ENCODE measurements at regions not wholly inside any gene's neighbourhood (a gene's known extent, or its start where the extent isn't known, plus 50 kb on each side); places are given as distances from the start of the nearest gene placed in this dataset.
"Not testable (repeated sequence)": the region's sequence is repeated elsewhere in the genome, so short reads cannot be mapped to it uniquely, and the experiment has no call there.

GRCh38 chr11:3583476-3583875 is 58.3 kb downstream of the ART5 start:
- not testable (repeated sequence) for H2AFZ ChIP-seq; H3K9me3 Mint-ChIP-seq; H3K36me3 ChIP-seq (ENCODE audit: insufficient read depth); H3F3A ChIP-seq (replicated peaks; ENCODE audit: low read depth); H3K79me2 ChIP-seq (replicated peaks; ENCODE audit: insufficient read depth); H3K9me2 ChIP-seq (ENCODE audit: insufficient read depth); H4K20me1 ChIP-seq (replicated peaks; ENCODE audit: insufficient read depth); ATAC-seq
- Mint-ChIP-seq H3K4me1 (peaks cover 42% of the 10 kb centered on the region), H3K36me3 (ENCODE audit: low read depth) (peaks cover 12% of the 10 kb centered on the region), H3K27ac (peak overlapping the region; percentile 14; the same call in 1 of the 2 replicates), H3K27me3 (ENCODE audit: insufficient read depth, low read depth, poor library complexity) (peaks cover 42% of the 10 kb centered on the region), H3K4me3 (peak overlapping the region; percentile 32)
- Histone ChIP-seq H3K4me1 (ENCODE audit: insufficient read depth) (peaks cover 26% of the 10 kb centered on the region), H3K27me3 (ENCODE audit: insufficient read depth) (peaks cover 18% of the 10 kb centered on the region), H3K27ac (ENCODE audit: low read depth) (peak overlapping the region; percentile 59; the same call in 1 of the 2 replicates), H3K4me2 (peak overlapping the region; percentile 64), H3K4me3 (peak overlapping the region; percentile 18; the same call in 1 of the 2 replicates)
- peak; percentile 85 for DNase-seq (ENCODE audit: low spot score)

DNA sequence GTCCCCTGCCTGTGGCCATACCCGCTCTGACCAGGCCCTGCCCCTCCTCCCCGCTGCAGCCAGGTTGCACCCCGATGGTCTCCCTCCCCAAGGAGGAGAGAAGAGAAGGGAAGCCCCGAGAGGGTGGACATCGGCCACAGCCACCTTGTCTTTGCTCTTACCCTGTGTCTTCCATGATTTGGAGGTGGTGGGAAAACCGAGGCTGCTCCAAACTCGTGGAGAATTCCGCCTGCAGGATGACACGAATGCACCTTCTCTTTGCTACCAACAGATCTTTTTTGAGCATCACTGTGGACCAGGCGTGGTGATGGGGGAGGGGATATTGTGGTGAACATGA is 60.4 kb downstream of the ART5 start:
- H3K9me3 Mint-ChIP-seq; DNase-seq (ENCODE audit: low spot score); H3K9me2 ChIP-seq (ENCODE audit: insufficient read depth); H3K4me3 ChIP-seq; ATAC-seq; H3K79me2 ChIP-seq (replicated peaks; ENCODE audit: insufficient read depth); H3K36me3 Mint-ChIP-seq (ENCODE audit: low read depth); H3F3A ChIP-seq (replicated peaks; ENCODE audit: low read depth); H3K27ac ChIP-seq (ENCODE audit: low read depth); H4K20me1 ChIP-seq (replicated peaks; ENCODE audit: insufficient read depth); H3K36me3 ChIP-seq (ENCODE audit: insufficient read depth); H2AFZ ChIP-seq; H3K27ac Mint-ChIP-seq; H3K4me2 ChIP-seq: not testable (repeated sequence)
- Mint-ChIP-seq H3K4me1 (peaks cover 43% of the 10 kb centered on the region), H3K4me3 (peak overlapping the region; percentile 75), H3K27me3 (ENCODE audit: insufficient read depth, low read depth, poor library complexity) (peaks cover 38% of the 10 kb centered on the region)
- TF ChIP-seq, protein P1, sequence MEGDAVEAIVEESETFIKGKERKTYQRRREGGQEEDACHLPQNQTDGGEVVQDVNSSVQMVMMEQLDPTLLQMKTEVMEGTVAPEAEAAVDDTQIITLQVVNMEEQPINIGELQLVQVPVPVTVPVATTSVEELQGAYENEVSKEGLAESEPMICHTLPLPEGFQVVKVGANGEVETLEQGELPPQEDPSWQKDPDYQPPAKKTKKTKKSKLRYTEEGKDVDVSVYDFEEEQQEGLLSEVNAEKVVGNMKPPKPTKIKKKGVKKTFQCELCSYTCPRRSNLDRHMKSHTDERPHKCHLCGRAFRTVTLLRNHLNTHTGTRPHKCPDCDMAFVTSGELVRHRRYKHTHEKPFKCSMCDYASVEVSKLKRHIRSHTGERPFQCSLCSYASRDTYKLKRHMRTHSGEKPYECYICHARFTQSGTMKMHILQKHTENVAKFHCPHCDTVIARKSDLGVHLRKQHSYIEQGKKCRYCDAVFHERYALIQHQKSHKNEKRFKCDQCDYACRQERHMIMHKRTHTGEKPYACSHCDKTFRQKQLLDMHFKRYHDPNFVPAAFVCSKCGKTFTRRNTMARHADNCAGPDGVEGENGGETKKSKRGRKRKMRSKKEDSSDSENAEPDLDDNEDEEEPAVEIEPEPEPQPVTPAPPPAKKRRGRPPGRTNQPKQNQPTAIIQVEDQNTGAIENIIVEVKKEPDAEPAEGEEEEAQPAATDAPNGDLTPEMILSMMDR (conservative IDR thresholded peaks at IDR 0.05; ENCODE audit: low read depth in 2 of 2) = peak in 1 of 2 experiments; percentile 24; a peak in 1 of 4 replicates
- H3K4me1 ChIP-seq (ENCODE audit: insufficient read depth) = peaks cover 26% of the 10 kb centered on the region
- peaks cover 18% of the 10 kb centered on the region for H3K27me3 ChIP-seq (ENCODE audit: insufficient read depth)

DNA sequence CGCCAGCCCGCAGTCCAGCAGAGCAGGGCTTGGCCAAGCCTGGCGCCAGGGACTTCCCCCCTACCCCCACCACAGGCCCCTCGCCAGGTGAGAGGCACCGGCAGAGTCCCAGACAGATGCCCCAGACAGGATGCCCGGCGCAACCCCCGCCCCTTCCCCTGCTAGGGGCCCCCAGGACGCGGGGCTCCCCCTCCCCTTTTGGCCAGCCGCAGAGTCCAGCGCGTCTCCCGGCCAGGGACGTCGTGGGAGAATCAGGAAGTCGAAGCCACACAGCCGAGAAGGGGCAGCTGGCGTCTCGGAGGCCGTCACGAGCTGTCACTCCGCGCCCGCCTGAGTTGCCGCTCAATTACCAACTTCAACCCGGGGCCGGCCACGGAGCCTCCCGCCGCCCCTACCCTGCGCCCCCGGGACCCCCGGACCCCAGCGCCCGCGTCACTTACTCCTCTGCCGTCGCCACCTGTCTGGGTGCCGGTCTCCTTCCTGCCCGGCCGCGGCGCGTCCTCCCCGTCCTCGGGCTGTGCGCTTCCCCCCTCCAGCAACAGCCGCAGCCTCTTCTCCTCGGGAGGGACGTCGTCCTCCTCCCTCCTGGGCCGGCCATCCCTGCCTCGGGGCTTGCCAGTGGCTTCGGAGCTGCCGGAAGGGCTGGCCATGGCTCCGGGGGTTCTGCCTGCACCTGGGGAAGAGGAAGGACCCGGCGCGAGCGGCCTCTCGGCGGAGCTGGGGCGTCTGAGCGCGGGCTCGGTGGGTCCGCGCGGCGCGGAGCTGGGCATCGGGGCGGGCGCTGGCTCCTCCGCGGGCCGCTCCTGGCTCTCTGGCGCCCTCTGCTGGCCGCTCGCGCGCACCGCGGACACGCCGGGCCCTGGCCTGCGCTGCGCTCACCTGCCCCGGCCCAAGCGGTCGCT is 61.1 kb downstream of the ART5 start:
- H3K27me3 Mint-ChIP-seq (ENCODE audit: insufficient read depth, low read depth, poor library complexity) = peaks cover 41% of the 10 kb centered on the region
- Histone ChIP-seq H3K4me1 (ENCODE audit: insufficient read depth) (peaks cover 26% of the 10 kb centered on the region), H3K27me3 (ENCODE audit: insufficient read depth) (peaks cover 18% of the 10 kb centered on the region), H3K4me3 (peak overlapping the region; percentile 73), H3K4me2 (peak overlapping the region; percentile 79)
- H3K4me1 Mint-ChIP-seq = peaks cover 48% of the 10 kb centered on the region
- not testable (repeated sequence) for H3K27ac ChIP-seq (ENCODE audit: low read depth); H3K36me3 ChIP-seq (ENCODE audit: insufficient read depth); H2AFZ ChIP-seq; H3F3A ChIP-seq (replicated peaks; ENCODE audit: low read depth); H3K36me3 Mint-ChIP-seq (ENCODE audit: low read depth); H3K27ac Mint-ChIP-seq; H3K9me3 Mint-ChIP-seq; H3K79me2 ChIP-seq (replicated peaks; ENCODE audit: insufficient read depth); H4K20me1 ChIP-seq (replicated peaks; ENCODE audit: insufficient read depth); H3K9me2 ChIP-seq (ENCODE audit: insufficient read depth)
- peak; percentile 63 for DNase-seq (ENCODE audit: low spot score)
- TF ChIP-seq, protein P1 (conservative IDR thresholded peaks at IDR 0.05; ENCODE audit: low read depth in 2 of 2) = peak in 1 of 2 experiments; percentile 65; a peak in 3 of 4 replicates
- ATAC-seq = peak; percentile 86
- H3K4me3 Mint-ChIP-seq = peak overlapping the region; percentile 75

GRCh38 chr11:3579600-3580459 is 62.0 kb downstream of the ART5 start:
- H3F3A ChIP-seq (replicated peaks; ENCODE audit: low read depth); H3K9me2 ChIP-seq (ENCODE audit: insufficient read depth); H3K79me2 ChIP-seq (replicated peaks; ENCODE audit: insufficient read depth); ATAC-seq; H3K27ac ChIP-seq (ENCODE audit: low read depth); H3K36me3 ChIP-seq (ENCODE audit: insufficient read depth); H3K36me3 Mint-ChIP-seq (ENCODE audit: low read depth); H3K27ac Mint-ChIP-seq; DNase-seq (ENCODE audit: low spot score); H2AFZ ChIP-seq; H3K9me3 Mint-ChIP-seq; H4K20me1 ChIP-seq (replicated peaks; ENCODE audit: insufficient read depth): not testable (repeated sequence)
- peaks cover 18% of the 10 kb centered on the region for H3K27me3 ChIP-seq (ENCODE audit: insufficient read depth)
- H3K27me3 Mint-ChIP-seq (ENCODE audit: insufficient read depth, low read depth, poor library complexity) = peaks cover 41% of the 10 kb centered on the region
- peaks cover 23% of the 10 kb centered on the region for H3K4me1 ChIP-seq (ENCODE audit: insufficient read depth)
- H3K4me1 Mint-ChIP-seq = peaks cover 48% of the 10 kb centered on the region
- peak overlapping the region; percentile 73 for H3K4me3 ChIP-seq
- peak overlapping the region; percentile 75 for H3K4me3 Mint-ChIP-seq
- H3K4me2 ChIP-seq = peak overlapping the region; percentile 79

All from GM23338 (cell line).